Middle frontal gyrus (tissue), 1 donor: ENCODE measurements at regions not wholly inside any gene's neighbourhood (a gene's known extent, or its start where the extent isn't known, plus 50 kb on each side); places are given as distances from the start of the nearest gene placed in this dataset.

Source experiments
- DNase-seq: peaks from one replicate; pipeline ENCODE4 v3.0.0-alpha.2; 2015; ENCODE audit warnings: low spot score; ENCODE audit errors: extremely low spot score

GRCh38 chr21:35325953-35326352 lies 276.9 kb upstream of the RUNX1 start:
- no peak for DNase-seq

- DNase-seq = no peak
Measured at GRCh38 chr21:35324372-35325220, 275.5 kb upstream of the RUNX1 start.

DNA sequence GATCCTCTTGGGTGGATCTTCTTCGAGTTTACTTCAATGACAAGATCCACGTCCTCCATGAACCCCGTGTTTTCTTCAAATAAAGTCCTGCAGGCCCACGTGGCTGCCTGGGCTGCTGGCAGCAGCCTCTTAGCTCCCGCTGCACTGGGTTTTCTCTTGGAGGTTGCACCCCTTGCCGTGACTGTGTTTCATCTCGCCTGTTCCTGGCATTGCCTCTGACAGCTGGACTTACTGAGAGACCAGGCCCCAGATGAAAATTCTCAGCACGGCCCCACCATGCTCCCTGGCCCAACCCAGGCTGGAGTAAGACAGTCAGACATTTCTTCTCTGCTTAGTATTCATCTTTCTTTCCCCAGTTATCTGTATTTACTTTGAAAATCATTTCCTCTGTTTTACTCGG lies 274.8 kb upstream of the RUNX1 start:
- no peak for DNase-seq

GRCh38 chr21:35321322-35322200 lies 272.5 kb upstream of the RUNX1 start:
- no peak for DNase-seq

DNA sequence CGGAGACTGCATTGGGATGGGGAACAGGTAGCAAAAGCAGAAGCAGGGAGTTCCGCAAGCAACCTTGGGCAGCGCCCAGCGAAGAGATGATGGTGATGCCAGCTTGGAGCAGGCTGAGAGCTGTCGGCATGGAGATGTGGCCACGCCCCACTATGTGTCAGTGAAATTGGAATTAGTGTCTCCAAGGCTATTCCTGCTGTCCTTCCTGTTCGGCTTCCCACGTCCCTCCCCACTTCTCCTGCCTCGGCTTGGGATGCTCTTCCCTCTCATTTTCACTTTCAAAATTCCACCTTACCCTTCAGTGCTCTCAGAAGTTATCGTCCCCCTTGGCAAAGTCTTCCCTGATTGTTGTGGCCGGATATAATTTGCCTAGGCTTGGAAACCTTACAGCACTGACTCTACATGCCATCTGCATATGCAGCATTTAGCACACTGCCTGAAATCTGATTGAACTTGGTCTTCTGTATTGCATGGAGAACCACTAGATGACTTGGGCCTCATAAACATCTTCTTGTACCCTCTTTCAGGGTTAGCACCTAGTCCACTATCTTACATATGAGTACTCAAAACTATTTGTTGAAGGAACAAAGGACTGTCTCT lies 270.7 kb upstream of the RUNX1 start:
- DNase-seq = no peak

DNA sequence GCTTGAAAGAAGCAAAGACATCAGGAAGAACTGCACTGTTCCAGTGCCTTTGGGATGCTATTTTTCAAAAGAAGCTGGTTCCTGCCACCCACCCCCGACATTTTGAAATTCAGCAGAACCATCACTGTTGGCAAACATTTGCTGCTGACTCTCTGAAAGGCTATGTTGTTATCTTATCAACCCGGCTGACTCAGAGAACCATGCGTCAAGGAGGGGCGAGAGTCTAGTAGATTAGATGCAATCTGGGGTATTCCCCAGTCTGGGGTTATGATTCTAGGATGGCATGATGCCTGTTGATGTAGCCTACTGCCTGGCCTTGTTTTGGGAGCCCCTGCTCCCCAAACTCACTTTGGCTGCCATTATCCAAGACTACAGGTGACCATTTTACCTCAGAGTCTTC lies 267.8 kb upstream of the RUNX1 start:
- no peak for DNase-seq

DNA sequence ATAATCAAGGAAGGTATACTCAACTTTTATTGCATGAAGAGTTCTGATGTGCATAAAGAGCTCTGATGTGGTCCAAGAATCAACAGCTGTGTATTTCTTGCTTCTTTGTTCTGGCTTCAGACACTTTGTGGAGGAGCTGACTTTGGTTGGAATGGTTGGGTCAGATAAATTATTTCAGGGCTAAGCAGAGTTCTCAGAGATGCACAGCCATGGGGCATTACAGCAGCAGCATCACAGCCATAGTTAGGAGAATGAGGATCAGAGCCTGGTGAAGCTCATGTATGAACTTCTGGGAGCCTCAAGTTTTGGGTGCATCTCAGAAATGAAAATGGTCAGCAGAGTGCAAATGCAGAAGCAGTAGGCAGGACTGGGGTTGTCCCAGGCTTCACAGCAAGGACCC lies 267.4 kb upstream of the RUNX1 start:
- DNase-seq = no peak

- DNase-seq = no peak
Measured at GRCh38 chr21:35314857-35315582, 265.9 kb upstream of the RUNX1 start.

- DNase-seq = no peak
Measured at GRCh38 chr21:35311985-35312384, 262.9 kb upstream of the RUNX1 start.

DNA sequence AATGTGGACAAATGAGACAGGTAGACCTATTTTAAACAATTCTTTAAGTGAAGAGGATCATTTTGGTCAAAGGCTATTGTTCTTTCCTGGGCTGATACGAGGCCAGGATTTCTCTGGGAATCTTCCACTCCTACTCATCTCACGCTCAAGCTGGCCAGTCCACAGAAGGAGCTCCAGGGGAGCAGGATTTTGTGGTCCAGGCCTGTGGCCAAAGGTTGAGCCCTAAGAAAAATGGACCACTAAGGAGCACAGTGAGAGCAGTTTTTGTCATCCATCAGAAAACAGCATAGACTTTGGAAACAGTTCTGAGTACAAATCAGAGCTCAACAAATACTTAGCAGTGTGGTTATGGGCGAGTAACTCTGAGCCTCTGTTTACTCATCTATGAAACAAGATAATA lies 260.2 kb upstream of the RUNX1 start:
- DNase-seq = no peak

GRCh38 chr21:35303085-35303484 lies 254.0 kb upstream of the RUNX1 start:
- DNase-seq = no peak

- no peak for DNase-seq
Measured at GRCh38 chr21:35298757-35299156, 249.7 kb upstream of the RUNX1 start.

- DNase-seq = no peak
Measured at GRCh38 chr21:35297665-35298064, 248.6 kb upstream of the RUNX1 start.

GRCh38 chr21:35294231-35294898 lies 245.3 kb upstream of the RUNX1 start:
- no peak for DNase-seq

DNA sequence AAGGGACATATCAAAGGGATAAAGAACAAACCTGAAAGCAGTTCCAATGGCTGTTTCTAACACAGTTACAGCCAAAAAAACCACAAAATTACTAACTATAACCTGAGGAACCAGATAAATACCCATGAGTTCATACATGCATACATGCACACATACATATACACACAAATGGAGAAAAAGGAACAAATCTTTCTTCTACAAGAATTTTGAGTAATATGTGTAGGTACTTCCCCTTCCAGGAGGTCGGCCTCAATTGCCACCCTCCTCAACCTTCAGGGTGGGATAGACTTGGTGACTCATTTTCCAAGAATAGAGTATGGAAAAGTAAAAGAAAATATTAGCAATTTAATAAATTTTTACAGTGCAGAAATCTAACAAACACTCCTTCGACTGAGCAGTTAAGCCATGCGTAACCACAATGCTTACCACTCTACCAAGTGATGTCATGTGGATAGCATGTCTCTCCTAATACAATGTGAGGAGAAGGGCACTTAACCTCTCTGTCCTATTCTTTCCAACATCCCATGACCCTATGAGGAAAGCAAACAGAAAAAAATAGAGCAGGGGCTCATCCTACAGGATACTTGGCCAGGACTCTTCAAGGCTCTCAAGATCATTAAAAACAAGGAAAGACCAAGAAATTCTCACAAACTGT lies 243.0 kb upstream of the RUNX1 start:
- DNase-seq = no peak

DNA sequence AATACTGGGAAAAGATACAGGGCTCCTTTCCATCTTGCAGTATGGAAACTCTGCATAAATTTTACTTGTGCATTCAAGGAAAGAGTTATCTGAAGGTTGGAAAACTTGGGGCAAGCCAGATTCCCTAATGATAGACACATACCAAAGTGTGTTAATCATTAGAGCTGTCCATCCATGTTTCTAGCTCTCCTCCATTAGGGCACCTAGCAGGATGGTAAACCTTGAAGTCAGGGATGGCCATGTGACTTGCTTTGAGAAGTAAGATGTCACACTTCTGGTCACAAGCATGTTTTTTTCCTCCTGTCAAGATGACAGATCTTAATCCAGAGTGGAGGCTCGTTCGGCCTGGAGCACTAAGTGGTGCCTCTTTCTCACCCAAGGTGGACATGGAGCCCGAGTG lies 241.9 kb upstream of the RUNX1 start:
- DNase-seq = no peak

DNA sequence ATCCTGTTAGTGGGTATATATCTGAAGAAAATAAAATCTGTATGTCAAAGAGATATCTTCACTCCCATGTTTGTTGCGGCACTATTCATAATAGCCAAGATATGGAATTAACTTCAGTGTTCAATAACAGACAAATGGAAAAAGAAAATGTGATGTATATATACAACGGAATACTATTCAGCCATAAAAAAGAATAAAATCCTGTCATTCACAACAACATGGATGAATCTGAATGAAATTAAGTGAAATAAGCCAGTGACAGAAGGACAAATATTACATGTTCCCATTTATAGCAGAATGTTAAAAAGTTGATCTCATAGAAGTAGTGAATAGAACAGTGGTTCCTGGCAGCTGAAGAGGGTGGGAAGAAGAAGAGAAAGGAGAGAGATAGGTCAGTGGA lies 239.1 kb upstream of the RUNX1 start:
- no peak for DNase-seq

GRCh38 chr21:35284199-35284598 lies 235.1 kb upstream of the RUNX1 start:
- no peak for DNase-seq

DNA sequence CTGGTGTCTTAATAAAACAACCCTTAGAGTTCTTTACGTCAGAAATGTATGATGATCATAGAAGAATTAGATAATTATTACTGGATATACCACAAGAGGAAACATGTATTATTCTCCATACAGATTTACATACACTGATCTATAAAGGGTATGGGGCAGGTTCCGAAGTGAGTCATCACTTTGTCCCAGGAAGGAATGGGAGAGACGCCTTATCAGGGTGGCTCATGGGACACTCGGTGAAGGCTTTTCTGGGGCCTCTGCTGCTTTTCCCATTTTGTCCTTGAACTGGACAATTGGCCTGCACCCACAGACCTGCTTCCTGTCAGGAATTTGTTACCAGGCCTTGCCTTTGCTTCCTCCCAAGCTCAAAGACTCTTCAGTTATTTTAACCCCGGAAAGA lies 233.8 kb upstream of the RUNX1 start:
- no peak for DNase-seq

DNA sequence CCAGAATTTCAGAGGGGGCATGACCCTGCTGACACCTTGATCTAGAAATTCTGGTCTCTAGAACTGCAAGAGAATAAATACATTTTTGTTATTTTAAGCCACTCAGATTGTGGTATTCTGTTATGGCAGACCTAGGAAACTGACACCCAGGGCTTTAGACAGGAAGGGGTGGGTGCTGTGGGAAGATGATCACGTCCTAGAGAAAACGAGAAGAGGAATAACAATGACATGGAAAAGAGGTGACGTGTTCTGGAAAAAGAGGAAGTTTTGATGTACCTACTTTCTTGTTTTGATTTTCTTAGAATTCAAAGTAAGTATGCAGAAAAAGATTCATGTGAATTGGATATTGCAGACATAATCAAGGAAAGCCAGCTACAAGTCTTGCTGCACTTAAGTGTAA lies 232.9 kb upstream of the RUNX1 start:
- DNase-seq = no peak
